ENCODE measurements at regions not wholly inside any gene's neighbourhood (a gene's known extent, or its start where the extent isn't known, plus 50 kb on each side); places are given as distances from the start of the nearest gene placed in this dataset.

- DNase-seq (ENCODE audit: low spot score, unreplicated experiment): no peak
- no peak for TF ChIP-seq CTCF (IDR thresholded peaks at IDR 0.05; ENCODE audit: unreplicated experiment)
- H3K4me3 Mint-ChIP-seq (ENCODE audit: low read depth): no peak overlapping the region
- H3K36me3 Mint-ChIP-seq (ENCODE audit: insufficient read depth): no peaks in the 10 kb centered on the region
- no peaks in the 10 kb centered on the region for H3K27me3 Mint-ChIP-seq
- peaks cover 2% of the 10 kb centered on the region for H3K4me1 Mint-ChIP-seq (ENCODE audit: low read depth)
- H3K27ac Mint-ChIP-seq: no peak overlapping the region
- H3K9me3 Mint-ChIP-seq (ENCODE audit: low read depth): no peaks in the 10 kb centered on the region
These were observed 1545.7 kb upstream of the TENM4 start for GRCh38 chr11:80986421-80987074.

- Mint-ChIP-seq H3K4me3 (ENCODE audit: low read depth) (no peak overlapping the region), H3K27me3 (no peaks in the 10 kb centered on the region), H3K36me3 (ENCODE audit: insufficient read depth) (no peaks in the 10 kb centered on the region), H3K27ac (peak overlapping the region; percentile 0), H3K4me1 (ENCODE audit: low read depth) (peaks cover 9% of the 10 kb centered on the region), H3K9me3 (ENCODE audit: low read depth) (no peaks in the 10 kb centered on the region)
- TF ChIP-seq CTCF (IDR thresholded peaks at IDR 0.05; ENCODE audit: unreplicated experiment): no peak
- DNase-seq (ENCODE audit: low spot score, unreplicated experiment): no peak
These were observed 1539.4 kb upstream of the TENM4 start for GRCh38 chr11:80980227-80980626.

- Mint-ChIP-seq H3K4me1 (ENCODE audit: low read depth) (peaks cover 4% of the 10 kb centered on the region), H3K27ac (no peak overlapping the region), H3K27me3 (no peaks in the 10 kb centered on the region), H3K36me3 (ENCODE audit: insufficient read depth) (no peaks in the 10 kb centered on the region), H3K4me3 (ENCODE audit: low read depth) (no peak overlapping the region), H3K9me3 (ENCODE audit: low read depth) (no peaks in the 10 kb centered on the region)
- DNase-seq (ENCODE audit: low spot score, unreplicated experiment): no peak
- TF ChIP-seq CTCF (IDR thresholded peaks at IDR 0.05; ENCODE audit: unreplicated experiment): no peak
These were observed 1533.0 kb upstream of the TENM4 start for GRCh38 chr11:80973786-80974185.

- Mint-ChIP-seq H3K27ac (no peak overlapping the region), H3K4me3 (ENCODE audit: low read depth) (no peak overlapping the region), H3K9me3 (ENCODE audit: low read depth) (no peaks in the 10 kb centered on the region), H3K4me1 (ENCODE audit: low read depth) (peaks cover 4% of the 10 kb centered on the region), H3K36me3 (ENCODE audit: insufficient read depth) (no peaks in the 10 kb centered on the region), H3K27me3 (no peaks in the 10 kb centered on the region)
- no peak for DNase-seq (ENCODE audit: low spot score, unreplicated experiment)
- no peak for TF ChIP-seq CTCF (IDR thresholded peaks at IDR 0.05; ENCODE audit: unreplicated experiment)
These were observed 1529.2 kb upstream of the TENM4 start for GRCh38 chr11:80970037-80970436.

- no peak for DNase-seq (ENCODE audit: low spot score, unreplicated experiment)
- Mint-ChIP-seq H3K27ac (no peak overlapping the region), H3K36me3 (ENCODE audit: insufficient read depth) (no peaks in the 10 kb centered on the region), H3K4me3 (ENCODE audit: low read depth) (no peak overlapping the region), H3K9me3 (ENCODE audit: low read depth) (no peaks in the 10 kb centered on the region), H3K4me1 (ENCODE audit: low read depth) (peaks cover 4% of the 10 kb centered on the region), H3K27me3 (peaks cover 5% of the 10 kb centered on the region)
- TF ChIP-seq CTCF (IDR thresholded peaks at IDR 0.05; ENCODE audit: unreplicated experiment): no peak
These were observed 1526.8 kb upstream of the TENM4 start for GRCh38 chr11:80967649-80968048.

Data from progenitor cell of endocrine pancreas (in vitro differentiated cells).